Astrocyte (in vitro differentiated cells and primary cell): ENCODE measurements at regions not wholly inside any gene's neighbourhood (a gene's known extent, or its start where the extent isn't known, plus 50 kb on each side); places are given as distances from the start of the nearest gene placed in this dataset.

Source experiments
- DNase-seq: peaks from one replicate; pipeline ENCODE4 v3.0.0-alpha.2; 2010; ENCODE audit warnings: low read depth
- FAIRE-seq: peaks from 2 replicates; lab custom pipeline; 2011; peaks lifted over from hg19 to GRCh38; lab: Jason Lieb, UNC
- H2AFZ ChIP-seq: 2 replicates; pipeline ENCODE4 v1.6.0; 2012; ENCODE audit warnings: low read depth, low read length, inconsistent platforms
- H3K27ac ChIP-seq: 2 replicates; pipeline ENCODE4 v1.5.1; 2011; ENCODE audit warnings: low read depth, low read length, inconsistent platforms
- H3K27me3 ChIP-seq: 2 replicates; pipeline ENCODE4 v1.6.0; 2011; ENCODE audit warnings: low read length, inconsistent platforms; ENCODE audit not compliant: insufficient read depth
- H3K36me3 ChIP-seq: 2 replicates; pipeline ENCODE4 v1.5.1; 2011; ENCODE audit warnings: low read length, inconsistent platforms; ENCODE audit not compliant: insufficient read depth
- H3K4me1 ChIP-seq: 2 replicates; pipeline ENCODE4 v1.5.1; 2011; ENCODE audit warnings: low read length, inconsistent platforms; ENCODE audit not compliant: insufficient read depth
- H3K4me2 ChIP-seq: 2 replicates; pipeline ENCODE4 v1.6.0; 2012; ENCODE audit warnings: low read length, inconsistent platforms
- H3K4me3 ChIP-seq: 2 replicates; pipeline ENCODE4 v1.5.1; 2011; ENCODE audit warnings: low read depth, mild to moderate bottlenecking, low read length, inconsistent platforms; ENCODE audit not compliant: insufficient read depth
- H3K79me2 ChIP-seq: 2 replicates; pipeline ENCODE4 v1.6.0; 2012; ENCODE audit warnings: mild to moderate bottlenecking, low read length, inconsistent platforms; ENCODE audit not compliant: insufficient read depth
- H3K9ac ChIP-seq: 2 replicates; pipeline ENCODE4 v1.6.0; 2012; ENCODE audit warnings: mild to moderate bottlenecking, low read length, inconsistent platforms
- H3K9me3 ChIP-seq: 2 replicates; pipeline ENCODE4 v1.5.1; 2012; ENCODE audit warnings: low read depth, mild to moderate bottlenecking, low read length, inconsistent platforms; ENCODE audit not compliant: insufficient read depth
- H4K20me1 ChIP-seq: 2 replicates; pipeline ENCODE4 v1.6.0; 2012; ENCODE audit warnings: low read length, inconsistent platforms; ENCODE audit not compliant: insufficient read depth
- H3K27ac Mint-ChIP-seq: one replicate; pipeline ENCODE4 v1.8.0; 2021; ENCODE audit warnings: mild to moderate bottlenecking, mixed read lengths; ENCODE audit not compliant: unreplicated experiment
- H3K27me3 Mint-ChIP-seq: one replicate; pipeline ENCODE4 v1.8.0; 2021; ENCODE audit warnings: low read depth, mixed read lengths; ENCODE audit not compliant: unreplicated experiment
- H3K36me3 Mint-ChIP-seq: one replicate; pipeline ENCODE4 v1.8.0; 2021; ENCODE audit warnings: low read depth, mixed read lengths; ENCODE audit not compliant: unreplicated experiment
- H3K4me1 Mint-ChIP-seq: one replicate; pipeline ENCODE4 v1.8.0; 2021; ENCODE audit warnings: low read depth, mixed read lengths; ENCODE audit not compliant: unreplicated experiment
- H3K4me3 Mint-ChIP-seq: one replicate; pipeline ENCODE4 v1.8.0; 2021; ENCODE audit warnings: mild to moderate bottlenecking, moderate library complexity, mixed read lengths; ENCODE audit not compliant: unreplicated experiment
- H3K9me3 Mint-ChIP-seq: one replicate; pipeline ENCODE4 v1.8.0; 2021; ENCODE audit warnings: mild to moderate bottlenecking, mixed read lengths; ENCODE audit not compliant: unreplicated experiment
- CTCF ChIP-seq: IDR thresholded peaks from 2 replicates; pipeline ENCODE4 v1.5.1; 2011; ENCODE audit warnings: low read depth, mild to moderate bottlenecking, inconsistent platforms, low read length, moderate library complexity; ENCODE audit not compliant: insufficient read depth
- EZH2 ChIP-seq: IDR thresholded peaks from 2 replicates; pipeline ENCODE4 v1.6.1; 2012; ENCODE audit warnings: mild to moderate bottlenecking, low read length, inconsistent platforms; ENCODE audit not compliant: insufficient read depth

- Histone ChIP-seq H3K4me1 (no peaks in the 10 kb centered on the region), H3K4me3 (no peak overlapping the region), H3K79me2 (no peaks in the 10 kb centered on the region), H3K9me3 (peaks cover 4% of the 10 kb centered on the region), H3K27ac (no peak overlapping the region), H3K9ac (no peak overlapping the region), H3K4me2 (no peak overlapping the region), H2AFZ (no peak overlapping the region), H3K27me3 (no peaks in the 10 kb centered on the region), H3K36me3 (no peaks in the 10 kb centered on the region), H4K20me1 (no peaks in the 10 kb centered on the region)
- Mint-ChIP-seq H3K27ac (no peak overlapping the region), H3K27me3 (peaks cover 33% of the 10 kb centered on the region), H3K4me1 (no peaks in the 10 kb centered on the region), H3K4me3 (no peak overlapping the region), H3K9me3 (peaks cover 22% of the 10 kb centered on the region), H3K36me3 (peaks cover 2% of the 10 kb centered on the region)
- TF ChIP-seq CTCF (no peak), EZH2 (no peak)
- DNase-seq (no peak), FAIRE-seq (no peak)
These were observed 71.5 kb upstream of the HDAC4 start for GRCh38 chr2:239472235-239472775.

- Histone ChIP-seq H3K27me3 (no peaks in the 10 kb centered on the region), H3K9me3 (peaks cover 6% of the 10 kb centered on the region), H3K4me2 (no peak overlapping the region), H3K27ac (no peak overlapping the region), H3K9ac (no peak overlapping the region), H2AFZ (no peak overlapping the region), H4K20me1 (no peaks in the 10 kb centered on the region), H3K36me3 (no peaks in the 10 kb centered on the region), H3K4me3 (no peak overlapping the region), H3K79me2 (no peaks in the 10 kb centered on the region), H3K4me1 (no peaks in the 10 kb centered on the region)
- H3K27ac Mint-ChIP-seq, result no peak overlapping the region
- H3K9me3 Mint-ChIP-seq, result peaks cover 20% of the 10 kb centered on the region
- no peak for TF ChIP-seq EZH2
- no peak for TF ChIP-seq CTCF
- no peaks in the 10 kb centered on the region for H3K4me1 Mint-ChIP-seq
- FAIRE-seq (no peak), DNase-seq (no peak)
- H3K36me3 Mint-ChIP-seq, result peaks cover 2% of the 10 kb centered on the region
- no peak overlapping the region for H3K4me3 Mint-ChIP-seq
- peaks cover 33% of the 10 kb centered on the region for H3K27me3 Mint-ChIP-seq
These were observed 70.4 kb upstream of the HDAC4 start for GRCh38 chr2:239471011-239471792.
